Astrocyte (in vitro differentiated cells and primary cell): ENCODE measurements at regions not wholly inside any gene's neighbourhood (a gene's known extent, or its start where the extent isn't known, plus 50 kb on each side); places are given as distances from the start of the nearest gene placed in this dataset.

Experiments
- EZH2 ChIP-seq: IDR thresholded peaks from 2 replicates; pipeline ENCODE4 v1.6.1; 2012; ENCODE audit warnings: mild to moderate bottlenecking, low read length, inconsistent platforms; ENCODE audit not compliant: insufficient read depth
- TF ChIP-seq, protein P1 (sequence below): IDR thresholded peaks from 2 replicates; pipeline ENCODE4 v1.5.1; 2011; ENCODE audit warnings: low read depth, mild to moderate bottlenecking, inconsistent platforms, low read length, moderate library complexity; ENCODE audit not compliant: insufficient read depth

GRCh38 chr1:56052041-56052440 is 527.3 kb downstream of the PLPP3 start:
- TF ChIP-seq, protein P1, sequence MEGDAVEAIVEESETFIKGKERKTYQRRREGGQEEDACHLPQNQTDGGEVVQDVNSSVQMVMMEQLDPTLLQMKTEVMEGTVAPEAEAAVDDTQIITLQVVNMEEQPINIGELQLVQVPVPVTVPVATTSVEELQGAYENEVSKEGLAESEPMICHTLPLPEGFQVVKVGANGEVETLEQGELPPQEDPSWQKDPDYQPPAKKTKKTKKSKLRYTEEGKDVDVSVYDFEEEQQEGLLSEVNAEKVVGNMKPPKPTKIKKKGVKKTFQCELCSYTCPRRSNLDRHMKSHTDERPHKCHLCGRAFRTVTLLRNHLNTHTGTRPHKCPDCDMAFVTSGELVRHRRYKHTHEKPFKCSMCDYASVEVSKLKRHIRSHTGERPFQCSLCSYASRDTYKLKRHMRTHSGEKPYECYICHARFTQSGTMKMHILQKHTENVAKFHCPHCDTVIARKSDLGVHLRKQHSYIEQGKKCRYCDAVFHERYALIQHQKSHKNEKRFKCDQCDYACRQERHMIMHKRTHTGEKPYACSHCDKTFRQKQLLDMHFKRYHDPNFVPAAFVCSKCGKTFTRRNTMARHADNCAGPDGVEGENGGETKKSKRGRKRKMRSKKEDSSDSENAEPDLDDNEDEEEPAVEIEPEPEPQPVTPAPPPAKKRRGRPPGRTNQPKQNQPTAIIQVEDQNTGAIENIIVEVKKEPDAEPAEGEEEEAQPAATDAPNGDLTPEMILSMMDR: no peak
- TF ChIP-seq EZH2: no peak
